A673 (cell line): ENCODE measurements at regions not wholly inside any gene's neighbourhood (a gene's known extent, or its start where the extent isn't known, plus 50 kb on each side); places are given as distances from the start of the nearest gene placed in this dataset.

Experiments used
- BruUV-seq: library from RNA; stranded (reverse); fragments of 400-500 nt; replicated peaks from 2 replicates; lab custom pipeline; 2021; lab: Mats Ljungman, UMichigan
- CTCF ChIA-PET: fragments of 300-600 bp; sonication (Branson Sonifier 250); formaldehyde crosslinking; loops from one replicate; lab custom pipeline; 2022; ENCODE audit warnings: antibody characterized with exemption; lab: Charles Lee
- POLR2A ChIA-PET: fragments of 300-600 bp; sonication (Branson Sonifier 250); formaldehyde crosslinking; loops from one replicate; lab custom pipeline; 2022; ENCODE audit warnings: antibody characterized with exemption; ENCODE audit not compliant: low non-redundant PET; lab: Charles Lee
- DNase-seq: peaks from one replicate; pipeline ENCODE4 v3.0.0-alpha.2; 2015; ENCODE audit warnings: low spot score
- H3K27ac ChIP-seq: fragments of 200-600 bp; sonication (generic); 2 replicates; pipeline ENCODE4 v1.5.1; 2016; ENCODE audit warnings: mixed run types, low read depth, mild to moderate bottlenecking, mixed read lengths, antibody characterized with exemption, low read length; ENCODE audit not compliant: poor library complexity, severe bottlenecking
- H3K27me3 ChIP-seq: fragments of 200-600 bp; sonication (generic); replicated peaks from 2 replicates; pipeline ENCODE4 v1.6.1; 2017; ENCODE audit warnings: mixed run types, low read depth, mild to moderate bottlenecking, mixed read lengths, antibody characterized with exemption, low read length; ENCODE audit not compliant: insufficient read depth, poor library complexity
- H3K36me3 ChIP-seq: fragments of 200-600 bp; sonication (generic); 2 replicates; pipeline ENCODE4 v1.6.1; 2016; ENCODE audit warnings: mixed run types, mild to moderate bottlenecking, mixed read lengths, antibody characterized with exemption, low read length; ENCODE audit not compliant: insufficient read depth, poor library complexity, severe bottlenecking
- H3K4me1 ChIP-seq: fragments of 200-600 bp; sonication (generic); 2 replicates; pipeline ENCODE4 v1.6.1; 2017; ENCODE audit warnings: mixed run types, mild to moderate bottlenecking, mixed read lengths, antibody characterized with exemption, low read length; ENCODE audit not compliant: insufficient read depth, poor library complexity, severe bottlenecking
- H3K4me3 ChIP-seq: fragments of 200-600 bp; sonication (generic); 2 replicates; pipeline ENCODE4 v1.5.1; 2016; ENCODE audit warnings: low read depth, mixed run types, mild to moderate bottlenecking, mixed read lengths, low read length; ENCODE audit not compliant: poor library complexity, severe bottlenecking
- H3K9me3 ChIP-seq: fragments of 200-600 bp; sonication (generic); 2 replicates; pipeline ENCODE4 v1.6.1; 2016; ENCODE audit warnings: mixed run types, low read depth, mild to moderate bottlenecking, mixed read lengths, antibody characterized with exemption, low read length; ENCODE audit not compliant: poor library complexity, severe bottlenecking
- CTCF ChIP-seq: fragments of 300-800, 200-600 bp; sonication (generic); conservative IDR thresholded peaks from 2 replicates; pipeline ENCODE4 v1.5.1; 2017; ENCODE audit warnings: low read depth, mild to moderate bottlenecking, antibody characterized with exemption, low read length, moderate library complexity, mixed read lengths
- EZH2 ChIP-seq: fragments of 200-600 bp; sonication (generic); IDR thresholded peaks from 2 replicates; pipeline ENCODE4 v1.6.1; 2017; ENCODE audit warnings: borderline replicate concordance, low read depth, mild to moderate bottlenecking, mixed read lengths, antibody characterized with exemption, low read length; ENCODE audit not compliant: poor library complexity, severe bottlenecking
- intact Hi-C: fragments of 100-400 bp; cut with micrococcal nuclease; formaldehyde crosslinking; loops from one replicate; pipeline ENCODE4 v1.10.0; 2022; ENCODE audit not compliant: unreplicated experiment

DNA sequence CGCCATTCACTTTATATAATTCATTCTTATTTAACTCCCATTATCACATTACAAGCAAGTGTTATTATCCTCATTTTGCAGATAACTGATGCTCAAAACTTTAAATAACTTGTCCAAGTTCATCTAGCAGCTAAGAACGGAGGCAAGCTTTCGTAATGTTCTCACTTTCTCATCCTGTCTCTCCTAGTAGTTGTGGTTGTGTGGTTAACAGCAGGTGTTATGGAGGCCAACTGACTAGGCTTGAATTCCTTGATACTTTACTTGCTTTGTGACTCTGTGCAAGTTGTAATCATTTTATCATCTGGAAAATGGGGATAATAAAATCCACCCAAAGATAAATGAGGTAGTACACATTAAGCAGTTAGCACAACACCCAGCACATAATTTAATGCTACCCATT is 109.9 kb upstream of the PTPN13 start:
- no peak for DNase-seq
- intact Hi-C loops: no loop called here
- peak overlapping the region; percentile 47 for H3K27ac ChIP-seq
- TF ChIP-seq CTCF (no peak), EZH2 (no peak)
- POLR2A ChIA-PET: no interaction called here
- no peak overlapping the region for H3K4me3 ChIP-seq
- no TSS peak for BruUV-seq
- peaks cover 42% of the 10 kb centered on the region for H3K4me1 ChIP-seq
- no peaks in the 10 kb centered on the region for H3K27me3 ChIP-seq
- H3K36me3 ChIP-seq: no peaks in the 10 kb centered on the region
- H3K9me3 ChIP-seq: no peaks in the 10 kb centered on the region
- CTCF ChIA-PET: no interaction called here

DNA sequence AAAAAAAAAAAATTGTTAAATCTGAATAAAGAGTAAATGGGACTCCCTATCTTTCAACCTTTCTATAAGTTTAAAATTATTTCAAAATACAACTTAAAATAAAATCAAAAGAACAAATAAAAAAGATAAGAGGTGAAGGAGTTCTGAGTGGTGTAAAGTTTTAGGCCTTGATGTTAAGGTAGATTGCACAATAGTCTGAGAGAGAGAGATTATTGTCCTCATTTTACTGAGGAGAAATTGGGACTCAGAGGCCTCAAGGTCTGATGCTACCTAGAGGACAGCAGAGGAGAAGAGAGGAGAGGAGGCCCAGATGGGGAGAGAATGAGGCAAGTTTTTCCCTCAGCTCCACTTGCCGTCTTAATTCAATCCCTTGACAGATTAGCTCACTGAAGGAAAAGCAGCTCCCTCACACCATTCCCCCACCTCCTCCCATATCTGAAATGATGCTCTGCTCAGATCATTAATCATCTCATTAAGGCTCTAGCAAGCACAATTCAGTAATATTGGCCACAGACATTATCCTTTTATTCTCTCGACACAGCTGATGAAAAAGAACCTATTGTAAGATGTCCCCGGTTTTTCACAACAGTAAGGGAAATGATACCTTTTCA is 106.3 kb upstream of the PTPN13 start:
- no peak for TF ChIP-seq EZH2
- no peak for TF ChIP-seq CTCF
- no peaks in the 10 kb centered on the region for H3K36me3 ChIP-seq
- no peaks in the 10 kb centered on the region for H3K9me3 ChIP-seq
- no peak overlapping the region for H3K4me3 ChIP-seq
- H3K4me1 ChIP-seq: peaks cover 21% of the 10 kb centered on the region
- POLR2A ChIA-PET: no interaction called here
- no TSS peak for BruUV-seq
- no peaks in the 10 kb centered on the region for H3K27me3 ChIP-seq
- no peak for DNase-seq
- no peak overlapping the region for H3K27ac ChIP-seq
- intact Hi-C loops: no loop called here
- CTCF ChIA-PET: interaction anchor here (0.7 kb wide), 1 partner anchor 55 kb away, joined by 3 read pairs; no protein-coding TSS in a partner anchor

- TF ChIP-seq CTCF (no peak), EZH2 (no peak)
- DNase-seq: no peak
- ChIA-PET CTCF (no interaction called here), POLR2A (interaction anchor here (0.6 kb wide), 1 partner anchor 193 kb away, joined by 3 read pairs; no protein-coding TSS in a partner anchor)
- intact Hi-C loops: loop anchor here (10.0 kb wide), 1 partner anchor 741 kb away; no protein-coding TSS in a partner anchor
- Histone ChIP-seq H3K27ac (no peak overlapping the region), H3K9me3 (no peaks in the 10 kb centered on the region), H3K36me3 (no peaks in the 10 kb centered on the region), H3K4me3 (no peak overlapping the region), H3K27me3 (no peaks in the 10 kb centered on the region), H3K4me1 (peaks cover 30% of the 10 kb centered on the region)
- BruUV-seq: no TSS peak
These were observed 100.7 kb upstream of the PTPN13 start for GRCh38 chr4:86493460-86493859.
